HG03457 (cell line): ENCODE measurements at regions not wholly inside any gene's neighbourhood (a gene's known extent, or its start where the extent isn't known, plus 50 kb on each side); places are given as distances from the start of the nearest gene placed in this dataset.

Experiments used
- ATAC-seq: cut with Tn5 transposase; IDR thresholded peaks from one replicate; pipeline ENCODE4 v1.9.1; 2021; ENCODE audit warnings: moderate number of reproducible peaks; ENCODE audit not compliant: unreplicated experiment

DNA sequence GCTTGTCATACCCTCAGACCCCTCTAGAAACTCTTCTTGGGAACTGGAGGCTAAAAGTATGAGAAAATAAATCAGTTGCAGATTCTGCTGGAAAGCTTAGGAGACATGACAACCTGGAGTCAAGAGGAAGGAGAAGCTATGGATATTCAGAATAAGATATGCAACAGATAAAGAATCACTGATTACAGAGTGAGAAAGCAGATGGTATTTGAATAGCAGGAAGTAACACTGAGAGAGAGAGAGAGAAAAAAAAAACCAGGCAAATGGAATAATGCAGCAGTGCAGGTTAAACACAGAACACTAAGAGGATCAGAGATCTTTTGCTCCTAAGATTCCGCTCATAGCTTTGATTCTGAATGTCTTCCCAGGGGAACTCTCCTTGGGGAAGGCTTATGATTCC is 1284.1 kb upstream of the NXPH2 start:
- ATAC-seq, result no peak

DNA sequence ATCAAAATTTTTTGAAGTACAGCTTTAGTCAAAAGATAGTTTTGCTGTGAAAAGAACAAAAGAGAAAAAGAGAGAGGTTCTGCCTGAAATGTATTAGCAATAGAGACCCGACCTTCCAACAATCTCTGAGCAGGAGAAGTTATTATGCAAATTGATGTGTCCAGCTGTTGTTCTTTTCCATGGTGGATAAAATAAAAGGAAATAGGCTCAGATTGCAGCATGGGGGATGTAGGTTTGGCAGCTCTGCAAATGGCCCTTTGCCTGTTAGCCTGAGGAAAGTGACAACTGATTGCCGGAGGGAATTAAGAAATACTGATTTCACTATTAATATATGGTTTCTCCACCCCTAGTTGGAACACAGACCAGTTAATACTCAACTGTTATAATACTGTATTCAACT is 1283.2 kb upstream of the NXPH2 start:
- ATAC-seq, result no peak

DNA sequence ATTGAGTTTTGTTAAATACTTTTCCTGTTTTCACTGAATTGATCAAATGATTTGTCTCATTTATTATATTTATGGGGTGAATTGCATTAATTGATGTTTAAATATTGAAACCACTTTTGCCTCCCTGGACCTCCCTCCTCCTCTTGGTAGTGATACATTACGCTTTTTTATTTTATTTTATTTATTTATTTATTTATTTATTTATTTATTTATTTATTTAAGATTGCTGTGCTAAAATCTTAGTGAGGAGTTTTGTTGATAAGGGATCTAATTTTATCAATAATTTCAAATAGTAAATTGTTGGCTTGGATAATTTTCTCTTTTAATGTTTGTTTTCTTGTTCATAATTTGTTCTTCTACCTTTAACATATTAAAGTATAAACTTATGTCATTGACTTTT is 1281.0 kb upstream of the NXPH2 start:
- ATAC-seq, result no peak

DNA sequence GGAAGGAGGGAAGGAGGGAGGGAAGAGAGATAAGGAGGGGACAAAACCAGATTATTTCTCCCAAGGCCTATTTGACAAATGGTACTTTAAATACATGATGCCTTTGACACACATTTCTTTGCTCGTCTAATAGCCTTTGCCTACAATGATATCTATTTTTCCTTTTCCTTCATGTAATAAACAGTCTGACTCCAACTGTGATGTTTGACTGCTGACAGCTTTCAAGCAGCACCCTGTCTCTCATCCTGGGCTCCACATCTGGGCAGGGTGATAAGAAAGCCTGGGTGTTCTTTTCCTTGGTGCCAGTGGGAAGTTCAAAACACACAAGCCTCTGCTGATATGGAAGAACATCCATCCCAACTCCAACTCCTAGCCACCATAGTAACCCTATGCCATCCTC is 1277.7 kb upstream of the NXPH2 start:
- no peak for ATAC-seq

DNA sequence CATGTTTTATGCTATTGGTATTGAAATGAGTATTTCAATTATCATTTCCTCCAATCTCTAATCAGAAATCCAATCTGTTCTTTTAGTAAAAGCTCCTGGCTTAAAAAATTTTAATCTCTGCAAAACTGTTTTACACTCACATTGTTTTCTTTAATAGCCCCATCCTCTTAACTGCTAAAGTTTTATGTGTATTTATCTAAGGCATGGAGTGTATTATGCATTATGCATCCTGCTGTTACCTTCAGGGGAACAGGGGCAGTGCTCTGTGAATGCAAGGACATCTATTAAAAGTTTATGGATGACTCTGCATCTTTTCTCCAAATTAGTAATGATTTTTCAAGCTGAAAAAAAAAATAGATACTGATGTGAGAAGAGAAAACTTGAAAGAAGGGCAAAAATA is 1261.6 kb upstream of the NXPH2 start:
- ATAC-seq, result no peak

DNA sequence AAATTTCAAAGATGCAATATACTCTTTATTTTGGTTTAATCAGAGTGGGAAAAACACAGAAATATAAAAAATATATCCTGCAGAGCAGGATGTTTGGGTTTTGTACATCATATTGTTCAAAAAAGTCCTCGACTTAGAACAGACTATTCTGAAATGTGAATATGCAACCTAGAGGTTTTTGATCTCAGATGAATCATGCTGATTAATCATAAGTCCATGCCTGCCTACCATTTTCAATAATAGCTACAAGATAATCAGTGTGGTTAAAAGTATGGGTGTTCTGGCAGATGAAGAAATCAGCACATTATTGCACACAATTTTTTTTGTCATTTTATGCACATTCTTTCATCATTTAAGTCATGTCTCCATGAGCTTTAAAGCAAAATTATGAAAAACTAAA is 1261.0 kb upstream of the NXPH2 start:
- ATAC-seq, result no peak

DNA sequence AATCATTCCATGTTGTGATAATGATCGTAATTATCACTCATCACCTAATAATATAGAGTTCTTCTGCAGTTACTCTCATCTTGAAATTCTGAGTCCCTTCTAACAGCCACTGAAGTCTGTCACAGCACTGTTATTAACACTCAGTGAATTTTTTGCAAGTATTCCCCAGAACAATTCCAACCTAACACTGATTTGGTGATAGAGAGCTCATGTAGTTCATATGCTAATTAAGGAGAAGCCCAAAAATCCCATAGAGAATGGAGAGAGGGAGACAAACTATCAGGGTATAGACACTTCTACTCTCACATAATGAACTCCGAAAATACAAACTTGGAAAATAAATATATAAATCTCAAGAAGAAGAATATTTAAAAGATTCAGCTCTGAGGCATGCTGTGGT is 1253.4 kb upstream of the NXPH2 start:
- no peak for ATAC-seq

DNA sequence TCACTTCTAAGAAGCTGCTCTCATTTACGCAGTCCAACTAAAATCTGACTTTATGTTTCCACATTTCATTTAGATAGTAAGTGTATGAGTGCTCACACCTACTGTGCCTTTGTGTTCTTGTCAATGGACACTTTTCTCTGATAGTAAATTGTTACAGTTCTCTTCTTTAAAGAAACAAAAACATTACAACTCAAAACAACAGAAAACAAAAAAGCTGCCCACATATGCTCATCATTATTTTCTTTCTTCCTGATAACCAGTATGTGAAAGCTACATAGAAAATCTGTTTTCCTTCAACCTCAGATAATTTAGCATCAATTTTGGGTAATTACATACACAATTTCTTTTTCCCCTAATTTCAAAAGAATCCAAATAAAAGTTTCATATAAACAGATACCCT is 1247.8 kb upstream of the NXPH2 start:
- no peak for ATAC-seq

DNA sequence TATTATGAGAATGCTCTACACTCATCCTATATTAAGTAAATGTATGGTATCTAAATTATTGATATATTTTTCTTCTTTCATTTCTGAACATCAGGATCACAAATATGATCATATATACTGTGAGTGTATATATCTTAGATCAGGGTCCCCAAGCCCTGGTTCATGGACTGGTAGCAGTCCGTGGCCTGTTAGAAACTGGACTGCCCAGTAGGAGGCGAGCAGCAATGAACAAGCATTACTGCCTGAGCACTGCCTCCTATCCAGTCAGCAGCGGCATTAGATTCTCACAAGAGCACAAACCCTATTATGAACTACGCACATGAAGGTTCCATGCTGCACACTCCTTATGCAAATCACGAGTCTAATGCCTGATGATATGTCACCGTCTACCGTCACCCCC is 1247.1 kb upstream of the NXPH2 start:
- no peak for ATAC-seq

DNA sequence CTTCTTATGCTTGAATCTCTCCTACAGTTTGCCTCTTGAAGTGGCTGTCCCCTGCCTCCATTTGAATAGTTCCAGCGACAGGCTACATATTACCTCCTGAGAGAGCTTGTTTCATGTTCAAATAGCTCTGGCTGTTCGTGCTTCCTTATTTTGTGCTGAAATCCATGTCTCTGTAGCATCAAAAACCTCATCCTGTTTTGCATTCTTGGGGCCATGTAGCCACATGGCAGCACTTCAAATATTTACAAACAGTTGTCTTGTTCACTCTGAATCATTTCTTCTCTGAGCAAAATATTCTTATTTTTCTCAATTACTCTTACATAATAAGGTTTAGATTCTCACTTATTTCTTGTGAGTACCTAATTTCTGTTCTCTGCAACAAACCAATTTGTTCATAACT is 1243.1 kb upstream of the NXPH2 start:
- no peak for ATAC-seq

DNA sequence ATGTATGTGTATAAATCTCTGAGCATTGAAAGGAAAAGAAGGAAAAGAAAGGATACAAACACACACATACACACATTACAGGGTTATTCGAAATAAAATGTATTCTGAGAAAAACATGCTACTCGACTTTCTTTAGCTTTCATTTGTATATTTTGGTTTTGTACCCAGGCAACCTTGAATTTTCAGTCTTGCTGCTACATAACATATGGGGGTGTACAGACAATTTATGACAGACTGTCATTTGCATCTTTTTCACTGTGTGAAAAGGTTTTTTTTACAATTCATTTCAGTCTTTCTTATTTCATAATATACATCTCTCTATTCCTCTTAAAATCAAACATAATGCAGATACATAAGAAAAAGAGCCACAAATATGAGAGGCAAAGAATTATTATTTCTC is 1238.4 kb upstream of the NXPH2 start:
- no peak for ATAC-seq

DNA sequence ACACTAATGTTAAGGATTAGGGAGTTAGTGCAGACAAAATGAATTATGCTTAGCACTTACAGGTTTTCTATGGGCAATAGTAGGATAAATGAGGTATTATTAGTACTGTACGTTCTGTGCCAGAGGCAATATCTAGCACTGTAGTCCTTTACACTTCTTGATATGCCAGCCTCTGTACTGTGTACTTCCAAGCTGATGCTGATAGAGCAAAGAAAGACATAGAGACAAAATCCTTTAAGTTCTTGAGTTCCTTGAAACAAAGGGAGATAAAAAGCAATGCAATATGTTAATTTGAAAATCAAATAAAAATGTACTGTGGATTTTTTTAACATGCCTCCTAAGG is 1234.0 kb upstream of the NXPH2 start:
- no peak for ATAC-seq

DNA sequence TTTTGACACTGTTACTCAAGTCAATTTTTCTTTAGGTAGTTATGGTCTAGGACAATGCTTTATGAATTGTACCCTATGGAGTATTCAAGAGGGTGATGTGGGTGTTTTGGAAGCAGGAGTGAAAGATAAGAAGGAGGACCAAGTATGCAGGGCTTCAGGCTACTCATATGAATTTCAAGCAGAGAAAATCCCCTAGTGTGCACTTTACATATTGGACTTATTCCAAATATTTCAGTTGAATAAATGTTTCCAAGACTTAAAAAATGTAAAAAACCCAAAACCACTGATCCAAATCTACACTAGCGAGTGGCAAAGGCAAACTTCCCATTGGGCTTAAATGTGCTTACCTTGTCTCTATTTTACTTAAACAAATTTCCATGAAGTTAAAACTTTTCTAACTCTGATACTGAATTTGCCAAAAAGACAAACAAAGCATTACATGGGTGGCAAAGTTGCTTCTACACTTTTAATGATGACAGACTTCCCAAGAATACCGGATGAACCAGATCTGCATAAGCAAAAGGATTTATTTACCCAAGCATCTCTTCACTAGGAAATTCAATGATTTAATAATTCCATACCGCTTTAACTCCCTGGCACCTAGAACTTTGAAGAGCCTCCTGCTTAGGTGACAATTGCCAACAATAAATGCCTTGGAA is 1233.5 kb upstream of the NXPH2 start:
- no peak for ATAC-seq

DNA sequence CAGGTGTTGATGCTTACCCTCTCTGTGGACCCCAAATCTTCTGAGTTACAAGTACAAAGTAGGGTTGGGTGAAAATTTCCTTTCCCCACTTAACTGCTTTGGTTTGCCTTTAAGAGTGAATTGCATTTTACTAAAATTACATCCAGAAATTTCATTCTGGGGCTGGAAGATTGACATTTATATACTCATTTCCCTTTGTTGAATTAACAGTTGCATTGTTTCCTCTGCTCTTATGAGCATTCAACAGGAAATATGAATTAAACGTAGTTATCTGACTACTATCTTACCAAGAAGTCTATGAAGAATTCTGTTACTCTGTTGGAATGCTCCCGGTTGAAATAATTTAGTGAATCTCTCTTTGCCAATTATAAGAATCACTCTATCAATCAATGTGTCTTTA is 1231.1 kb upstream of the NXPH2 start:
- no peak for ATAC-seq

DNA sequence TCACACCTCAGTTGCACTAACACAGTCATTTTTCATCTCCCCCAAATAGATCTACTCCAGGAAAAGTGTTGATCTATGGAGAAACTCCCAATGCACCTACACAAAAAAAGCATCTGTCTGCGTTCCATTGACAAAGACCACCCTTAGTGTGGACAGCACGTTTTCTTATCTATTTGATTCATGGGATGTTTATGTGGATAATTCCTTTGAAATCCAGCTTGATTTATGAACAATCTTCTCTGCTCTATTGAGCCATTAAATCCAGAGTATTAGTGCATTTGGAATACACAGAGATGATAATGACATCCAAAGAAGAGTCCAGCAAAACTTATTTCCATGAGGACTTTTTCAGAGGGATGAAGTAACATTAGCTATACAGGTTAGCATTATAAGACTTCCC is 1221.9 kb upstream of the NXPH2 start:
- ATAC-seq, result no peak

DNA sequence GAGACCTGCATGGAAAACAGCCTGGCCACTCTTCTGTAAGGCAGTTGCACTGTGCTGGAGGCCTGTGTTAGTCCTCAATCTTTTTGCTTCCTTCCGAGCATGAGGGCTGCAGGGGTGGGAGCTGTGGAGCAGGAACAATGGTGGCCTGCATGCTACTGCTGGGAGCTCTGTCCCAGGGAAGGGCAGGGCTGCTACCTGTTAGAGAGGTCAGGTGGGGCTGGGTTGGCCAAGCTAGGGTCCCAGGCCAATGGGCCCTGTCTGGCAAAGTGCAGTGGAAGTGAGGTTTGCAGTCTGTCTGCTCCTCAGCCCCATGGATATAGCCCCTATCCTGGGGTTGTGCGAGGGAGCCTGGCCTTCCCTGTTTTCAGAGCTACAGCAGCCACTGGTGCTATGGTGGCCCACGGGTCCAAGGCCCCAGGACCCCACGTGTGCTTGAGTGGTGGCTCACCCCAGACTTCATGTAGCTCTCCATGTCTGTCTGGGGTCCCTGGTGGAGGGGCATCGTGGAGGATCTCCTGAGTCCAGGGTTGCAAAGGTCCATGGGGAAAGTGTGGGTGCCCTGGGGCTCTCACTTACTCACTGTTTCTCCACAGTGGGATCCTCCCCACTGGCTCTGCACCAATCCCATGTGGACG is 1212.6 kb upstream of the NXPH2 start:
- no peak for ATAC-seq

DNA sequence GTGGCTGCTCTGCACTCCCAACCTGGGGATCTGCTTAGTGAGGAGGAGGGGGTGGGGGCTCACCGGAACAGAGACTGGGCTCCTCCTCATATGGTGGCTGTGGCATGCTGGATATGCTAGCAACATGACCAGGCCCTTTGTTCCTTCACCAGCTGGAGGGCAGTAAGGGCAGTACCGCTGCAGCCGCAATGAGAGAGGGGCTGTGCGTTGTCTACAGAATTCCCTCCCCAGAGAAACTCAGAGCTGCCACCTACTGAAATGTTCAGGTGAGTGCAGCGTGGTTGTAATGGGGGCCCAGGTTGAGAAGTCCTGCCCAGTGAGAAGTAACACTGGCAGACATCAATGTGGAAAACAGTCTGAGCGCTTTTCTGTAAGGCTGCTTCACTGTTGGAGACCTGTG is 1211.9 kb upstream of the NXPH2 start:
- ATAC-seq, result no peak

DNA sequence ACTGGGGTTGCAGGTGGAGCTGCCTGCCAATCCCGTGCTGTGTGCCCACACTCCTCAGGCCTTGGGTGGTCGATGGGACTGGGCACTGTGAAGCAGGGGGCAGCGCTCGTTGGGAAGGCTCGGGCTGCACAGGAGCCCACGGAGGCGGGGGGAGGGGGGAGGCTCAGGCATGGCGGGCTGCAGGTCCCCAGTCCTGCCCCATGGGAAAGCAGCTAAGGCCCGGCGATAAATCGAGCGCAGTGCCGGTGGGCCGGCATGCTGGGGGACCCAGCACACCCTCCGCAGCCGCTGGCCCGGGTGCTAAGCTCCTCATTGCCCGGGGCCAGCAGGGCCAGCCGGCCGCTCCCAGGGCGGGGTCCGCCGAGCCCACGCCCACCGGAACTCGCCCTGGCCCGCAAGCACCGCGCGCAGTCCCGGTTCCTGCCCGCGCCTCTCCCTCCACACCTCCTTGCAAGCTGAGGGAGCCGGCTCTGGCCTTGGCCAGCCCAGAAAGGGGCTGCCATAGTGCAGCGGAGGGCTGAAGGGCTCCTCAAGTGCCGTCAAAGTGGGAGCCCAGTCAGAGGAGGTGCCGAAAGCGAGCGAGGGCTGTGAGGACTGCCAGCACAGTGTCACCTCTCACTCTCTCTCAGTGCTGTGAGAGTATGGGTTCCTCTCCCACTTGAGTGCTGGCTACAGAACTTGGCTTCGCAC is 1210.6 kb upstream of the NXPH2 start:
- no peak for ATAC-seq

DNA sequence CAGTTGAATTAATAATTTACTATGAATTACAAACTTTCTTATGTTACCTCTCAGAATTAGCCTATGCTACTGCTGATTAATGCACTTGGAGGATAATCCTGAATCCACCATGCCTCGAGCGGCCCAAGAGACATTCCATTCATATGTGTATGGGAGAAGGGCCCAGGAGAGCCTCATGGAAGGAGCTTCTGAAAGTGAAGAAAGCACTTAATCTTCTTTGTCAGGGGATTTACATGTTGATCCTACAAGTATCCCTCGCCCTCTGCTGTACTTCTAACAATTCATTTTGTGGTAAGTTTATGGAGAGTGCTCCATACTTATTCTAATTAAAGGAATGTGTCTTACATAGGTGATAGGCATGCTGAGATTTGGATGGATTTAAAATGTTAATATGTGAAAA is 1189.1 kb upstream of the NXPH2 start:
- no peak for ATAC-seq

DNA sequence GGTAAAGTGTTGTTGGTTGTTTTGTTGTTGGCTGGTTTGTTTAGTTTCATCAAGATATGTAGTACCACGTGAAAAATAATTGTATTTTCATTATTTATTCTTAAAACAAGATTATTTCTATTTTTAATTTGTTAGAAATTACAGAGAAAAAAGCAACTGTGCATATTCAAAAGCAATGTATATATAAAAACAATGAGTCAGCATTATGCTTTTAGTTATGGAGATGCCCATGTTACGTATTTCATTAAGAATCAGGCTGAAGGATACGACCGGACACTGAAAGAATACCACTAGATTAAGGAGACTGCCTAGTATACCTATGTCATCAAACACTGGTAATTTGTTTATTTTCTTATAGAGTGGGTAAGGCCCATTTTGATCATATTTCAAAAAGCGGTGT is 1188.4 kb upstream of the NXPH2 start:
- no peak for ATAC-seq

DNA sequence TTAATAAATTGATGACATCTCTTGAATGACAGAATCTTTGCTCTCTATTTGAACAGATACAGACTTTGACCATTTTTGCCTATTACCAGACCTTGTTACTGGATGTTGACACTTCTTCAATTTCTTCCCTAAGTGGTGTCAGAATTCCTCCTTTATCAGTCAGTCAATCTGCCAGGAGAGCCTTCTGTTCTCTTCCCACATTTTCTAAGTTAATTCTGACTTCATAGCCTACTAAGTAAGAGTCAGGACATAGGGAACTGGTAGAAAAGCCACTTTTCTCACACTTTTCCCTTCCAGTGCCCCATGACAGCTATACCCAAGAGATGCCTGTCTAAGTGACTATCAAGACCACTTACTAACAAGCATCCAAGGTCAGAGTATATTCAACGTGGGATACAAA is 1187.5 kb upstream of the NXPH2 start:
- ATAC-seq, result no peak

DNA sequence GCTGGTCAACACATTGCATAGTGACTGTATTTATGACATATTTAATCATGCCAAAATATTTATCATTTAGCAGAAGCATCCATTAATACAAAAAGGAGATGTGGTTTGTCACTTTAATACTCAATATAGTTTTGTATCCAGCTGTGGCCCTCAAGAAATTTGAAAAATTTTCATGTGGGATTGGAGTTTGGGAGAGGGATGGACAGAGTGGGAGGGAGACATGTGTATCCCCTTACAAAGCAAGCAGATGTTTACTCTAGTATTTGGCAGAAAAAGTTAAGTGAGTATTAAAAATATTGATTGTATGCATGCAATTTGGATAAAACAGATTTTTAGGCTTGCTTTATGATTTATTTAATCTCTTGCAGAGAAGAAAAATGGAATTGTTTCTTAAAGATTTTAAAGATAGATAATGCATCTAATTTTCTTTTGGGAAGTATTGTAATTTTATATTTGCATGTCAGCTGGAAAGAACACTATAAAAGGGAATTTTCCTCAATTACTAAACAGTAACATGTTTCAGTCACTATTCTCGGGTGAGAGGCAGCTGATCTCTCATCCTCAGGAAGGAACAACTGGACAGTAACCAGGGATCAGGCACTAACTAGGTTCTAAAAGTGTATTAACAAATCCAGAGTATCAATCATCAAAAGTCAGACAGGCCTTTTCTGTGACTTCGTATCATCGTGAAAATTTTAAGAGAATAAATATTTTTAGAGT is 1184.7 kb upstream of the NXPH2 start:
- ATAC-seq, result no peak
